GM12892 (cell line): ENCODE measurements at regions not wholly inside any gene's neighbourhood (a gene's known extent, or its start where the extent isn't known, plus 50 kb on each side); places are given as distances from the start of the nearest gene placed in this dataset.

Source experiments
- POLR2A ChIP-seq: IDR thresholded peaks from 2 replicates; pipeline ENCODE4 v1.6.1; 2011; ENCODE audit warnings: low read depth, low read length, control low read depth
- POLR2AphosphoS5 ChIP-seq: IDR thresholded peaks from 2 replicates; pipeline ENCODE4 v1.6.1; 2011; ENCODE audit warnings: low read depth, low read length, control low read depth
- TAF1 ChIP-seq: IDR thresholded peaks from 2 replicates; pipeline ENCODE4 v1.6.1; 2011; ENCODE audit warnings: low read depth, mild to moderate bottlenecking, control low read depth, low read length, borderline replicate concordance

DNA sequence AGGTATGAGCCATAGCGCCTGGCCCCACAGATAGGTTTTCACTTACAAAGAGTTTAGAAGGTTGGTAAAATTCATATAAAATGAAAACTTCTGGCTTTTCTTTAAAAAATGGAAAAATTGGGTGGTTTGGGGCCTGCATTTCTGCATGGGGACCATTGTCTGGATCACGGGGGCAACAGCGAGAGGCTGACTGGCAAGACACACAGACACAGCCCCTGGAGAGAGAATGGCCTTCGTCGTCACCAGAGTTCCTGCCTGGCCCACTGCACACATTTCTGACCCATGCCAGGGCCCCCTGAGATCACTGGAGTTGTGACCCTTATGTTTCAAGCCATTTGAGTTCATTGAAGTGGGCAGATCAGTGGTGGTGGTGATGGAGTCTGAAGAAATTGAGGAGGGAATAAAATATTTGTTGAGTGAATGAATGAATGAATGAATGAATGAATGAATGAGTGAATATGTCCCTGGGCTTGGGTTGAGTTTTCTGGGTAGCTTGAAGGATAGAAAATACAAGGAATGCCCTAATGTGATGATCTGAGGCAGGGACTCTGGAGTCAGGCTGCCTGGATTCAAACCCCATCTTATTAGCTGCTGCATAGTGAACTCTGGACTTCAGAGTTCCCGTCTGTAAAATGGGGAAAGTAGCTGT, 173.8 kb downstream of the ZFP64 start:
- TF ChIP-seq POLR2A (no peak), TAF1 (no peak), POLR2AphosphoS5 (no peak)
